K562 (cell line): ENCODE measurements at regions not wholly inside any gene's neighbourhood (a gene's known extent, or its start where the extent isn't known, plus 50 kb on each side); places are given as distances from the start of the nearest gene placed in this dataset.

Experiments used
- AFF4 ChIP-seq: sonication (generic); formaldehyde crosslinking; IDR thresholded peaks from 2 replicates; pipeline ENCODE4 v1.8.0; 2023; ENCODE audit warnings: mild to moderate bottlenecking, missing genetic modification reagents
- FOS ChIP-seq: IDR thresholded peaks from 3 replicates; pipeline ENCODE4 v1.6.1; 2011; ENCODE audit not compliant: insufficient read length; ENCODE audit errors: extremely low read depth
- GTF2A2 ChIP-seq: IDR thresholded peaks from 2 replicates; pipeline ENCODE4 v1.6.1; 2016; ENCODE audit warnings: mild to moderate bottlenecking, missing genetic modification characterization, missing compliant biosample characterization
- MIER1 ChIP-seq: fragments of 450-650 bp; IDR thresholded peaks from 2 replicates; pipeline ENCODE4 v1.6.1; 2016; ENCODE audit warnings: antibody characterized with exemption, mild to moderate bottlenecking, low read depth
- NR3C1 ChIP-seq: sonication (generic); formaldehyde crosslinking; IDR thresholded peaks from 2 replicates; pipeline ENCODE4 v1.8.1; 2022; ENCODE audit warnings: missing genetic modification reagents
- RNF219 ChIP-seq: fragments of 250-450 bp; sonication (Bioruptor Pico); IDR thresholded peaks from 2 replicates; pipeline ENCODE4 v1.5.0; 2022; ENCODE audit warnings: mild to moderate bottlenecking
- RREB1 ChIP-seq: fragments of 250-450 bp; sonication (Bioruptor Pico); IDR thresholded peaks from 2 replicates; pipeline ENCODE4 v1.4.0; 2020
- SIRT6 ChIP-seq: IDR thresholded peaks from one replicate; pipeline ENCODE4 v1.6.1; 2012; ENCODE audit warnings: low read depth, mild to moderate bottlenecking, control low read depth, inconsistent platforms, low read length, moderate library complexity
- ZNF175 ChIP-seq: fragments of 200-800 bp; sonication (Bioruptor generic); IDR thresholded peaks from 2 replicates; pipeline ENCODE4 v1.6.1; 2016; ENCODE audit warnings: low read depth, mild to moderate bottlenecking, missing genetic modification characterization, missing compliant biosample characterization
- ZNF347 ChIP-seq: fragments of 450-650 bp; formaldehyde crosslinking; IDR thresholded peaks from 2 replicates; pipeline ENCODE4 v1.4.0; 2020; ENCODE audit warnings: low read depth, mild to moderate bottlenecking, moderate library complexity

GRCh38 chr12:126903027-126903876 is 1363.7 kb upstream of the TMEM132C start (continued):
- TF ChIP-seq GTF2A2 = peak; percentile 92
- TF ChIP-seq AFF4 (CRISPR knock-in tag) = no peak
- 0 out of 2 replicates have a peak, but pooled peaks have one; percentile 43 for TF ChIP-seq ZNF347 (CRISPR knock-in tag)
- TF ChIP-seq SIRT6 = no peak
- TF ChIP-seq ZNF175 (CRISPR knock-in tag) = peak; percentile 100
- TF ChIP-seq RREB1 (CRISPR knock-in tag) = peak; percentile 97
- TF ChIP-seq FOS = no peak
- TF ChIP-seq NR3C1 (CRISPR knock-in tag) = no peak
- no peak for TF ChIP-seq MIER1
- TF ChIP-seq RNF219 (CRISPR knock-in tag) = peak; percentile 67; the same call in 1 of the 2 replicates
